GM12874 (cell line): ENCODE measurements at regions not wholly inside any gene's neighbourhood (a gene's known extent, or its start where the extent isn't known, plus 50 kb on each side); places are given as distances from the start of the nearest gene placed in this dataset.

Experiments
- TF ChIP-seq, protein P1 (sequence below): IDR thresholded peaks from 2 replicates; pipeline ENCODE4 v1.5.1; 2011; ENCODE audit warnings: low read depth, mild to moderate bottlenecking, control low read depth, low read length, moderate library complexity; ENCODE audit not compliant: insufficient read depth

DNA sequence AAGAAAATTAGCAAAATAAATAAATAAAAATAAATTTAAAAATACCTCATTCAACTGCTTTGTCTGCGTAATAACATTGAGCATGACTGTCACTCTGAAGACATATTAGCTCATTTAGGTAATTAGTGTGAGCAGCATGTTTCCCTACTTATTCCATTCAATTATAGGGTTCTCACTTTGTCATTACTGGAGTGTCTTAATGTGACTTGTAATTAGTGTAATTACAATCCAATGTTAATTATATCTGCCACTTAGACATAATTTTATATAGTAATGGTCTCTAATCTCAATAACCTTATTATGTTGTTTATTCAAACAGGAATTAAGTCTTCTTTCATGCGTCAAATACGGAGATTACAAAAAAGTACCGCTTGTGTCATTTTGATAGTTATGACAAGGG lies 893.9 kb upstream of the ACVR2A start:
- TF ChIP-seq, protein P1, sequence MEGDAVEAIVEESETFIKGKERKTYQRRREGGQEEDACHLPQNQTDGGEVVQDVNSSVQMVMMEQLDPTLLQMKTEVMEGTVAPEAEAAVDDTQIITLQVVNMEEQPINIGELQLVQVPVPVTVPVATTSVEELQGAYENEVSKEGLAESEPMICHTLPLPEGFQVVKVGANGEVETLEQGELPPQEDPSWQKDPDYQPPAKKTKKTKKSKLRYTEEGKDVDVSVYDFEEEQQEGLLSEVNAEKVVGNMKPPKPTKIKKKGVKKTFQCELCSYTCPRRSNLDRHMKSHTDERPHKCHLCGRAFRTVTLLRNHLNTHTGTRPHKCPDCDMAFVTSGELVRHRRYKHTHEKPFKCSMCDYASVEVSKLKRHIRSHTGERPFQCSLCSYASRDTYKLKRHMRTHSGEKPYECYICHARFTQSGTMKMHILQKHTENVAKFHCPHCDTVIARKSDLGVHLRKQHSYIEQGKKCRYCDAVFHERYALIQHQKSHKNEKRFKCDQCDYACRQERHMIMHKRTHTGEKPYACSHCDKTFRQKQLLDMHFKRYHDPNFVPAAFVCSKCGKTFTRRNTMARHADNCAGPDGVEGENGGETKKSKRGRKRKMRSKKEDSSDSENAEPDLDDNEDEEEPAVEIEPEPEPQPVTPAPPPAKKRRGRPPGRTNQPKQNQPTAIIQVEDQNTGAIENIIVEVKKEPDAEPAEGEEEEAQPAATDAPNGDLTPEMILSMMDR, result no peak

DNA sequence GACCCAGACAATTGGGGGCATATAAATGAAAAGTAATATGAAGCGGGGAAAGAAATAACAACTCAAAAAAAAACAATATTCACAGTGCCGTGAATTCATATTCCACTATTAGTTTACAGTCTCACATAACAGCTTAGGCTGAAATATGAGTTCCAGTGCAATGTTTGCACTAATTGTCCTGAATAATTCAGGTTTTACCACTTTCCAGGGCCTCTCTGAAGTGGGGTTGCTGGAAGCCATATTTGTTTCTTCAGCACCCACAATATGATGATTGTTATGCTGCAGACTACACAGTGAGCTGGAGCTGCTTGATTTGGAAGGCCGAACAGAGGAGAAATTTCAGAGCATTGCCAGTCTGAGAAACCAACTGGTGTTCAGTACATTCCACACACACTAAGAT lies 894.5 kb upstream of the ACVR2A start:
- TF ChIP-seq, protein P1, result no peak

DNA sequence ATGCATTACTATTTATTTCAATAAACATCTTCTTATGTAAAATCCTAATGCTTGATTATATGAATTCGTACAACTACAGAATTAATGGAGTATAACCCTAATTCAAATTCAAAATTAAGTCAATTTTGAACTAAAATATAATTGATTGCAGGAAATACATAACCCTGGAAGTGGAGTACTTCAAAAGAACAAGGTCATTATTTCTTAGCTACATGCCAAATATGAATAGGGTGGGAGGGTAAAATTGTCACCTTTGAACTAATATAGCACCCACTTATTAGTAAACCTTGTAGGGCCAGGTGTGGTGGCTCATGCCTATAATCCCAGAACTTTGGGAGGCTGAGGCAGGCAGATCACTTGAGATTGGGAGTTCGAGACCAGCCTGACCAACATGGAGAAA lies 895.4 kb upstream of the ACVR2A start:
- TF ChIP-seq, protein P1, result no peak

DNA sequence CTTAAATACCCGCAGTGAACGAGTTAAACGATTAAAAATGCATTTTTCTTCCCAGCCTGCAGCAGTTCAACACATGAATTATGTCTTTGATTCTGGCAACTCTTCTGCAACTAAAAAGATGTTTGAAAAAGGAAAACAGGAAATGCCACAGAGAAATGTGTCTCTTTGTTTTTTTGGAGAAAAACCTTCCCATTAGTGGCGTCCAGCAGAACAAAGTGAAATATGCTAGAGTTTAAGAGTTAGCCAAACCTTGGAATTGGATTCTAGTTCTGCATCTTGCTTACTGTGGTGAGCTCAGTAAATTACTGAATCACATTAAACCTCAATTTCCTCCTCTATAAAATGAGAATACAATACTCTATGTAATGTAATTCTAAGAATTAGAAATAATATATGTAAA lies 900.2 kb upstream of the ACVR2A start:
- TF ChIP-seq, protein P1, result no peak

DNA sequence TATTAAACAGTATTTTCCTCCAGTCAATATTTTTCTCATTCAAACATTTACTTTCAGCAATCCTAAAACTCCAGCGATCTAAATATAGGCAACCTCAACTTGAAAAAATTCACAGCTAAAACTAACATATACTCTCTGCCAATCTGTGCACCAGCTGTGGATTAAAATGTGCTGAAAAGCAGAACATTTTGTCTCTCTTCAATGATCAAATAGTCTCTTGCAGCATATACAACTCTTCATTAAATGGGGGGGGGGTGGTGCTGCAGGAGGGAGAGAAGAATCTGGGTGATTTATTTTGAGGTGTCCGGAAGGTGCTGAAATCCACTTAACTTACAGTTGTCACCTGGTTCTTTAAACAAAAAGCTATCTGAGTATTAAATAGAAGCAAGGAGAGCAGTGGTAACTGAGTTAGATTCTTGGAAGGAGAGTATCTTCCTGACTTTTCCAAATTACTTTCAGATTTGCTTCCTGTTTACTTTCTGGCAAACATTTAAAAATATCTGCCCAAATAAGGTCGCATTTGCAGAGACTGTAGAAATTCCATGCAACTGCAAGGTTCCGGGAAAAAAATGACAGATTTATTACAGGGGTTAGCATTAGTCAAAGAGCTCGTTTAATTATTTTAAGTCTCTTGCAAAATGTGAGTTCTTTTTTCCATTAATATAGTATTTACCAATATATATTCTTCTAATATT lies 904.7 kb upstream of the ACVR2A start:
- TF ChIP-seq, protein P1, result no peak

DNA sequence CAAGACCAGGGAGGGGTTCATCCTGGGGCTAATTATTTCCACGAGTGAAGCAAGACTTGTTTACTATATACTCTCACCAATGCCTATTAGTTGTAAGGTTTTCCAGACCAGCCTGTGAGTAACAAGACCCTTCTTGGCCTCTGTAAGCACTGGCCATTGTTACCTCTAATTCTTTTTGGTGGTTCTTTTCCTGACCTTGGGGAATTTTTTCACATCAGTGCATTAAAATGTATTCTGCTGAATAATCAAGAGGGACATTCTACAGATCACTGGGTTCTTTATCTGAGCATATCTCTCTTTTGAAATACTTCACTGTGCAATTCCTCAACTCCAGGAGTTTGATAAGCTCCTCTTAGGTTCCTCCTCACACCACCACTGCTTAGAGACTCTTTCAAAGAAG lies 909.9 kb upstream of the ACVR2A start:
- TF ChIP-seq, protein P1, result no peak

DNA sequence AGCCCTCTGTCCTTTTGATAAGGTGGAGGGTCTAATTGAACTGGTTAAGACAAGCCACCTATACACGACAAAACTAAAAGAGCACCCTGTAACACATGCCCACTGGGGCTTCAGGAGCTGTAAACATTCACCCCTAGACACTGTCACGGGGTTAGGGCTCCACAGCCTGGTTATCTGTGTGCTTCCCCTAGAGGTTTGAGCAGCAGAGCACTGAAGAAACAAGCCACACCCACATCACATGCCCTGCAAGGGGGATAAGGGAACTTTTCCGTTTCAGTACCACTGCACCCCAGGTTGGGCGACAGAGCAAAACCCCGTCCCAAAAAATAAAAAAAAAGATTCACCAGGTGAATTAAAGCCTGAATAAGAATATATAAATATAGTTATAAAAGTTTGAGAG lies 913.7 kb upstream of the ACVR2A start:
- TF ChIP-seq, protein P1, result no peak
